HG02588 (cell line): ENCODE measurements at regions not wholly inside any gene's neighbourhood (a gene's known extent, or its start where the extent isn't known, plus 50 kb on each side); places are given as distances from the start of the nearest gene placed in this dataset.
"Not testable (repeated sequence)": the region's sequence is repeated elsewhere in the genome, so short reads cannot be mapped to it uniquely, and the experiment has no call there.

ENCODE experiments used
- ATAC-seq: cut with Tn5 transposase; IDR thresholded peaks from one replicate; pipeline ENCODE4 v1.9.1; 2021; ENCODE audit warnings: mild to moderate bottlenecking, moderate library complexity; ENCODE audit not compliant: unreplicated experiment

DNA sequence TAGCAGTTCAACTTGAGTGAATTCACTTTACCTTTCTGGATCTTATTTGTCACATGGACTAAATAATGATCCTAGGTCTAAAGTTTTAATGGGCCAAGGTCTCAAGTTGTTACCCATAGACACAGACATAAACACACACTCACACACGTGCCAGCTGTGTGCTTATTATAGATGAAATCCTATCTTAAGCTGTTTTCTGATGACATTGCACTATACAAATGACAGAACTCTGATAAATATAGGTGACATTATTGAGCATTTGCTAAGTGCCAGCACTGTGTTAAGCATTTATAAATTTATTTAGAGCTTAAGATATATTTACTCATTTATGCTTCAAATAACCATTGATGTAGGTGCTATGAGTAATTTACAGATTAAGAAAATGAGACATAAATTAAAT is 474.4 kb upstream of the NR5A2 start:
- ATAC-seq: no peak

DNA sequence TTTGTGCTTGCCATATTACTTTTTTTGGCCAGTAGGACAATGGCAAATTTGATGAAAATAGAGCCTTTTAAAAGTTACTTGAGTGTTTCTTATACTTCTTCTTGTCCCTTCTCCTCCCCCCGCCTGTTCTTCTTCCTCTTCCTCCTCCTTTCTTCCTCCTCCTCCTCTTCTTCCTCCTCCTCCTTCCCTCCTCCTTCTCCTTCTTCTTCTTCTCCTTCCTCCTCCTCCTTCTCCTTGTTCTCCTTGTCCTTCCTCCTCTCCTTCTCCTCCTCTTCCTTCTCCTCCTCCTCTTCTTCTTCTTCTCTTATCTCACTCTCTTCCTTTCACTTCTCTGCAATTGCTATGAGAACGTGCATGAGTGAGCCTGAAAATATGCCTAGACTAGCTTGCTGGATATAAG is 466.2 kb upstream of the NR5A2 start:
- ATAC-seq: no peak

- no peak for ATAC-seq
These were observed 454.5 kb upstream of the NR5A2 start for GRCh38 chr1:199573047-199573446.

- ATAC-seq: no peak
These were observed 452.6 kb upstream of the NR5A2 start for GRCh38 chr1:199574950-199575349.

DNA sequence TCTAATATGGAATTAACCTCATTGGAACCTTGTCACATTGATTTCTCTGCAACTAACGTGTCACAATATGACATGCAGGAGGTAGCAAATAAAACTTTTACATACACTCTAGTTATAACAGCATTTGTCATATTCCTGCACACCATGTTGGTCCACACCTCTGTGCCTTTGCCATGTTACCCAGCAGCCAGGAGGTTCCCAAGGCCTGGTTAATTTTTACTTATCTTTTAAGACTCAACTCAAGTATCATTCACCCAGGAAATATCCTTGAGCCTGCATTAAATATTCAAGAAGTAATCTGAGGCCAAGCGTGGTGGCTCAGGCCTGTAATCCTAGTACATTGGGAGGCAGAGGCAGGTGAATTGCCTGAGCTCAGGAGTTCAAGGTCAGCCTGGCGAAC is 447.2 kb upstream of the NR5A2 start:
- no peak for ATAC-seq

- no peak for ATAC-seq
These were observed 442.1 kb upstream of the NR5A2 start for GRCh38 chr1:199585392-199585791.

DNA sequence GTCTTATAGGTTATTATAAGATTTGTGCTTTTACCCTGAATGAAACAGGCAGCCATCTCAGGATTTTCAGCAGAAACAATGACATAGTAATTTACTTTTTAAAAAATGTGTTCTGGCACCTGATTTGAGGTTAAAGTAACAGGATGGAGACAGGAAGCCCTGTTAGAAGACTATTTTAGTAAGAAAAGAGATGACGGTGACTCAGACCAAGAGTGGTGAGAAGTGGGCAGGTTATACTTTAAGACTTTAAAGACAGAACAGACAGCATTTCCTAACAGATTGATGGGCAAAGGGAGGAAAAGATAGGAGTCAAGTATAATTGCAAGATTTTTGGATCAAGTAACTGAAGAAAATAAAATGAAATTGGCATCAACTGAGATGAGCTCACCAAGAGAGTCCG is 436.8 kb upstream of the NR5A2 start:
- ATAC-seq: peak; percentile 74

GRCh38 chr1:199591468-199591867 is 436.0 kb upstream of the NR5A2 start:
- ATAC-seq: no peak

GRCh38 chr1:199593475-199593874 is 434.0 kb upstream of the NR5A2 start:
- ATAC-seq: no peak

DNA sequence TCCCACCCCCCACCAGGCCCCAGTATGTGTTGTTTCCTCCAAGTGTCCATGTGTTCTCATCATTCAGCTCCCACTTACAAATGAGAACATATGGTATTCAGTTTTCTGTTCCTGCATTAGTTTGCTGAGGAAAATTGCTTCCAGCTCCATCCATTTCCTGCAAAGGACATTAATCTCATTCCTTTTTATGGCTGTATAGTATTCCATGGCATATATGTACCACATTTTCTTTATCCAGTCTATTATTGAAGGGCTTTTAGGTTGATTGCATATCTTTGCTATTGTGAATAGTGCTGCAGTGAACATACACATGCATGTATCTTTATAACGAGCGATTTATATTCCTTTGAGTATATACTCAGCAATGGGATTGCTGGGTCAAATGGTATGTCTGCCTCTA is 431.1 kb upstream of the NR5A2 start:
- ATAC-seq: not testable (repeated sequence)

GRCh38 chr1:199597152-199597551 is 430.4 kb upstream of the NR5A2 start:
- ATAC-seq: no peak

- ATAC-seq: no peak
These were observed 419.1 kb upstream of the NR5A2 start for GRCh38 chr1:199608414-199608813.

DNA sequence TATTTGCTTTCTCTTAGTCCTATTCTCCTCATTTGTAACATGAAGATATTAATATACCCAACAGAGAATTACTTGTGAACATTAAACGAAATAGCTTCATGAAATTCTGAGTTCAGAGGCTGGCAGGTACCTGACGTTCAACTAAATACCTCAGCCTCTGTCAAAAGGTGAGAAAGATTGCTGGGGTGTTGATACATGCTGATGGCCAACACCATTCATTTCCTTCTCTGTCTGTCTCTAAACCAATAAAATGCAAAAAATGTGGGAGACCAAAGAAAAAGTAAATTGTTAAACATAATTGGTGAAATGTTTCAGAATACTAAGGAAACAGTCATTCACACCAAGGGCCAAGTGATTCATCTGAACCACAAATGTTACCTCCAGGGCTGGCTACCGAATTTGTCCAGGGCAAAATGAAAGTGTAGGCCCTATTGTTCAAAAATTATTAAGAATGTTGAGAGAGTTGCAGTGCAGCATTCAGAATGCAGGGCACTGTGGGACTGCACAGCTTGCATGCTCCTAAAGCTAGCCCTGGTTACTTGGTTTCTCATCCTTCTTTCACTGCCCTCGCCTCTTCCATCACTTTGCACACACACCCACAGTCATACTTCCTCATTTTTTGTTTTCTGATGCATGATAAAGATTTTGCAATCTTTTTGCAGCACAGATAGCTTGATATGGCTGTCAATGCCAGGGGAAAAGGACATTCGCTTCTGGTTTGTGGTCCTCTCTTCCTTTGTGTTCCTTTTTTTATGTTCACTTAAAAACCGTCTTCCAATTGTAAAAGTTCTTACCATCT is 414.3 kb upstream of the NR5A2 start:
- no peak for ATAC-seq

- no peak for ATAC-seq
These were observed 410.6 kb upstream of the NR5A2 start for GRCh38 chr1:199616947-199617346.

GRCh38 chr1:199619223-199619622 is 408.3 kb upstream of the NR5A2 start:
- no peak for ATAC-seq

DNA sequence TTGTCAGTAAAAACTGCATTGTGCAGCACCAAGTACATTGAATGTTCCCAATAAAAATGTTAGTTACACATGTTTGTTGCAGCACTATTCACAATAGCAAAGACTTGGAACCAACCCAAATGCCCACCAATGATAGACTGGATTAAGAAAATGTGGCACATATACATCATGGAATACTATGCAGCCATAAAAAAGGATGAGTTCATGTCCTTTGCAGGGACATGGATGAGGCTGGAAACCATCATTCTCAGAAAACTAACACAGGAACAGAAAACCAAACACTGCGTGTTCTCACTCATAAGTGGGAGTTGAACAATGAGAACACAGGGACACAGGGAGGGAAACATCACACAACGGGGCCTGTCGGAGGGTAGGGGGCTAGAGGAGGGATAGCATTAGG is 401.3 kb upstream of the NR5A2 start:
- ATAC-seq: not testable (repeated sequence)

GRCh38 chr1:199629624-199630023 is 397.9 kb upstream of the NR5A2 start:
- no peak for ATAC-seq

DNA sequence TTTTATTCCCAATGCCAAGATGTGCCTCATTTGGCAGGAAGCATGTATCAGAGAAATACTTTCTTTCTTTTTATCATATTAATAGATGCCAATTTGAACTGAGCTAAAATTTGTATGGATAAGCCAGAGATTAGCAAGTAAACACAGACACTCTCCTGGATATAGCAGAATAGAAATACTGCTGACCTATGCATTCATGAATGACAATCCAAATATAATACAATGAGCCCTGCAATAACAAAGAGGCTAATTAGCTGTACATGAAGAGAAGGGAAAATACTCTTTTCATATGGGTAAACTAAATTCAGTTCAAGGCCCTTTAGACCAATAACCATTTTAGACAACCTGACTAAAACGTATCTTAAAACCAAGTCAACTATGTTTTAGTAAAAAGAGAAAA is 388.1 kb upstream of the NR5A2 start:
- ATAC-seq: no peak

DNA sequence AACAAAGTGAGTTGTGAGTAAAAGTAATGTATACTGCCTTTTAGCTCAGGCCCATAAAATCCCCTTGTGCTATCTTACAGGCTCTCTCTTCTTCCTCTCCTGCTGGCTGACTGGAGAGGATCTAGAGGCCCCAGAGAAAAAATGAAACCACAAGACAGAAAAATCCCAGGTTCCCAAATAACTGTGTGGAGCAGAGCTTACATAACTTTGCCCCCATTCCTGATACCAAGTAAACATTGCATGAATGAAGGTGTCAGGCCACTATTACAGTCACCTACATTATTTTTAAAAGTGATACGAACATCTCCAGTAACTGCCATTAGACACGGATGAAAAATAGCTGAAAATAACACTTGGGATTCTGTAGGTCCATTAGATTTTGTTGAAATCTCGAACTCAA is 386.0 kb upstream of the NR5A2 start:
- no peak for ATAC-seq

- ATAC-seq: no peak
These were observed 382.6 kb upstream of the NR5A2 start for GRCh38 chr1:199644912-199645311.

GRCh38 chr1:199646761-199647160 is 380.7 kb upstream of the NR5A2 start:
- ATAC-seq: no peak

- no peak for ATAC-seq
These were observed 370.1 kb upstream of the NR5A2 start for GRCh38 chr1:199657449-199657848.

DNA sequence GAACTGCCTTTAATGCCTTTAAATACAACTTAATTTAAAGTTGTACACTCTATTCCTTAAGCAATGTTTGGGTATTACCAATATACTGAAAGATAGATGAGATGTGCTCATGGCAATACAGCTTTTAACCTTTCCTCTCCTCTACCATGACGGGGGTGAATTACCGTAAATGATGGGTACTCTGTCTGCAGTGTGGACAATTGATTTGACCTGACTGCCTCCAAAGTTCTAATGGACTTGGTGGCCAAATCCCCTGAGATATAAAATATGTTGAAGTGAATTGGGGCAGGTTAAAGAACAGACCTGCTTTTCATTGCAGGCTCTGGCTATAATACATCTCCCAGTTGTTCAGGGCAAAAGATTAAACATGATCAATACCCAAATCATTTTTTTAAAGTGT is 367.4 kb upstream of the NR5A2 start:
- ATAC-seq: no peak
